ENCODE measurements at regions not wholly inside any gene's neighbourhood (a gene's known extent, or its start where the extent isn't known, plus 50 kb on each side); places are given as distances from the start of the nearest gene placed in this dataset.

DNA sequence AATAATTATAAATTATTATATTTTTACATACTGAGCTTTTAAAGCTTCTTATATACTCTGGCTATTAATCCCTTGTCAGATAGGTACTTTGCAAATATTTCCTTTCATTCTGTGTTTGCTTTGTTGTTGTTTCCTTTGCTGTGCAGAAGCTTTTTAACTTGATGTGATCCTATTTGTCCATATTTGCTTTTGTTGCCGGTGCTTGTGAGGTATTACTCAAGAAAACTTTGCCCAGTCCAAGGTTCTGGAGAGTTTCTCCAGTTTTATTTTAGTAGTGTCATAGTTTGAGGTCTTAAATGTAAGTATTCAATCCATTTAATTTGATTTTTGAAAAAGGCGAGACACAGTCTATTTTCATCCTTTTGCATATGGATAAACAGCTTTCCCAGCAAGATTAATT is 1319.9 kb upstream of the PRR20A start:
- Histone ChIP-seq H2BK20ac (ENCODE audit: low read length) (no peak overlapping the region), H3K4me3 (ENCODE audit: extremely low read depth in 1 of 4, insufficient read depth in 2 of 4, low read depth in 3 of 4, low read length in 4 of 4) (no peak overlapping the region), H4K5ac (ENCODE audit: insufficient read length, low read depth, low read length) (no peak overlapping the region), H2AK5ac (ENCODE audit: low read depth, low read length) (no peak overlapping the region), H4K8ac (ENCODE audit: extremely low read depth, insufficient read depth, low read length) (no peak overlapping the region), H3K79me1 (ENCODE audit: low read depth, low read length) (no peaks in the 10 kb centered on the region), H2BK120ac (replicated peaks; ENCODE audit: low read depth, low read length) (no peak overlapping the region), H3K4me1 (replicated peaks in 1 of 4; ENCODE audit: control insufficient read depth in 3 of 4, insufficient read depth in 4 of 4, low read length in 3 of 4) (no peaks in the 10 kb centered on the region), H3K9ac (replicated peaks in 1 of 4; ENCODE audit: extremely low read depth in 1 of 4, low read depth in 3 of 4, low read length in 3 of 4) (no peak overlapping the region), H3K9me3 (ENCODE audit: insufficient read depth in 2 of 2, low read depth in 1 of 2, low read length in 1 of 2) (0 out of 4 replicates have a peak, but pooled peaks cover 0 to under 1% of the 10 kb centered on the region in 2 experiments), H3K18ac (ENCODE audit: extremely low read depth, low read length) (no peak overlapping the region), H3K23me2 (ENCODE audit: low read depth, low read length) (no peaks in the 10 kb centered on the region), H3K79me2 (ENCODE audit: control insufficient read depth in 1 of 2, insufficient read depth in 2 of 2, low read length in 2 of 2) (no peaks in the 10 kb centered on the region), H3K27me3 (replicated peaks in 1 of 4; ENCODE audit: control insufficient read depth in 3 of 4, extremely low read depth in 1 of 4, insufficient read depth in 3 of 4, low read length in 3 of 4) (no peaks in the 10 kb centered on the region), H3K36me3 (ENCODE audit: control insufficient read depth in 2 of 4, insufficient read depth in 4 of 4, low read length in 3 of 4) (no peaks in the 10 kb centered on the region), H4K91ac (replicated peaks; ENCODE audit: insufficient read length, low read length) (no peak overlapping the region), H2BK5ac (ENCODE audit: low read depth, low read length) (no peak overlapping the region), H3K27ac (ENCODE audit: low read depth, low read length) (no peak overlapping the region), H2AFZ (ENCODE audit: low read length) (no peak overlapping the region), H3K23ac (ENCODE audit: insufficient read length) (no peak overlapping the region), H3K4me2 (ENCODE audit: insufficient read depth in 1 of 2, low read depth in 2 of 2, low read length in 2 of 2) (no peak overlapping the region), H3K14ac (ENCODE audit: insufficient read length) (no peak overlapping the region), H4K20me1 (replicated peaks in 1 of 2; ENCODE audit: control insufficient read depth in 1 of 2, insufficient read depth in 2 of 2, low read length in 2 of 2) (no peaks in the 10 kb centered on the region), H2BK12ac (ENCODE audit: low read depth, low read length) (no peak overlapping the region), H3K4ac (replicated peaks; ENCODE audit: insufficient read length, low read depth, low read length) (no peak overlapping the region), H2BK15ac (ENCODE audit: low read length) (no peak overlapping the region), H3K56ac (replicated peaks; ENCODE audit: insufficient read length, low read depth, low read length) (no peak overlapping the region)
- 96% methylated on average over 2 of the region's 2 CpGs; no CpG with 5 or more reads in 1 of the 2 experiments for WGBS, 2 experiments (ENCODE audit: extremely low coverage in 1 of 2, insufficient coverage in 1 of 2, insufficient read length in 1 of 2, insufficient replicate concordance in 2 of 2, low coverage in 1 of 2, low lambda C conversion rate in 2 of 2, missing lambda C conversion rate in 1 of 2)
- FAIRE-seq = no peak
- ChIA-PET CTCF (ENCODE audit: partially characterized antibody) (no interaction called here), POLR2A (ENCODE audit: partially characterized antibody) (no interaction called here)
- no peak for DNase-seq (ENCODE audit: low read depth in 1 of 2, low spot score in 2 of 2)
- no peak for TF ChIP-seq SP4 (IDR thresholded peaks at IDR 0.05; ENCODE audit: low read length)
- no peak for TF ChIP-seq HDAC2 (IDR thresholded peaks at IDR 0.05; ENCODE audit: borderline replicate concordance in 1 of 2, low read depth in 2 of 2, low read length in 2 of 2)
- TF ChIP-seq JUN (IDR thresholded peaks at IDR 0.05; ENCODE audit: low read depth, low read length) = no peak
- TF ChIP-seq RAD21 (IDR thresholded peaks at IDR 0.05 in 1 of 2, conservative IDR thresholded peaks at IDR 0.05 in 1 of 2; ENCODE audit: low read depth in 2 of 2, low read length in 2 of 2) = no peak
- no peak for TF ChIP-seq SP1 (IDR thresholded peaks at IDR 0.05; ENCODE audit: low read depth, low read length)
- no peak for TF ChIP-seq CHD2 (IDR thresholded peaks at IDR 0.05; ENCODE audit: low read length)
- TF ChIP-seq HDAC6 (IDR thresholded peaks at IDR 0.05; ENCODE audit: low read depth, low read length) = no peak
- TF ChIP-seq SAP30 (IDR thresholded peaks at IDR 0.05; ENCODE audit: insufficient read depth, insufficient replicate concordance, low read length) = no peak
- no peak for TF ChIP-seq CREB1 (IDR thresholded peaks at IDR 0.05)

Data from H1 (cell line).